ENCODE measurements at regions not wholly inside any gene's neighbourhood (a gene's known extent, or its start where the extent isn't known, plus 50 kb on each side); places are given as distances from the start of the nearest gene placed in this dataset.

DNA sequence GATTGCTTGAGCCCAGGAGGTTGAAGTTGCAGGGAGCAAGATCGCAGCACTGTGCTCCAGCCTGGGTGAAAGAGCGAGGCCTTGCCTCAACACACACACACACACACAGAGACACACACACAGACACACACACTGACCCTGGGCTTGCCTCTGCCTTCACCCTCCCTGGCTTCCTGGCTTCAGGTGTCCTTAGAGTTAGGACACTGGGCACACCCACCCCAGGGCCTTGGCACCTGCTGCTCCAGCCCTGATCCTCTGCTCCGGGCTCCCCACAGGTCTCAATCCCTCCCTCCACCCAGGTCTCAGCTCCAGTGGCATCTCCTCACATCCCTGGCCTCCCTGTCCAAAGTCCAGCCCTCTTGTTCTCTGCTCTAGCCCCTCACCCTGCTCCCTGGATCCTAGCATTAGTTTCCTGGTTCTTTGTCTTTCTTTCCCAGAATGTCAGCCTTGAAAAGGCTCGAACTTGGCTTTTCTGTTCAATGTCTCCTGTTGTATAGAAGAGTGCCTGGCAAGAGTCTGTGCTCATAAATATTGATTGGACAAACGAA lies 212.9 kb downstream of the C9orf50 start:
- Histone ChIP-seq H3K4me1 (replicated peaks) (peaks cover 8% of the 10 kb centered on the region), H3K27me3 (replicated peaks) (no peaks in the 10 kb centered on the region), H3K4me3 (no peak overlapping the region), H3K27ac (no peak overlapping the region), H3K9me3 (replicated peaks) (no peaks in the 10 kb centered on the region), H3K36me3 (no peaks in the 10 kb centered on the region)
- DNase-seq (ENCODE audit: low read depth in 1 of 2, low spot score in 2 of 2): no peak

DNA sequence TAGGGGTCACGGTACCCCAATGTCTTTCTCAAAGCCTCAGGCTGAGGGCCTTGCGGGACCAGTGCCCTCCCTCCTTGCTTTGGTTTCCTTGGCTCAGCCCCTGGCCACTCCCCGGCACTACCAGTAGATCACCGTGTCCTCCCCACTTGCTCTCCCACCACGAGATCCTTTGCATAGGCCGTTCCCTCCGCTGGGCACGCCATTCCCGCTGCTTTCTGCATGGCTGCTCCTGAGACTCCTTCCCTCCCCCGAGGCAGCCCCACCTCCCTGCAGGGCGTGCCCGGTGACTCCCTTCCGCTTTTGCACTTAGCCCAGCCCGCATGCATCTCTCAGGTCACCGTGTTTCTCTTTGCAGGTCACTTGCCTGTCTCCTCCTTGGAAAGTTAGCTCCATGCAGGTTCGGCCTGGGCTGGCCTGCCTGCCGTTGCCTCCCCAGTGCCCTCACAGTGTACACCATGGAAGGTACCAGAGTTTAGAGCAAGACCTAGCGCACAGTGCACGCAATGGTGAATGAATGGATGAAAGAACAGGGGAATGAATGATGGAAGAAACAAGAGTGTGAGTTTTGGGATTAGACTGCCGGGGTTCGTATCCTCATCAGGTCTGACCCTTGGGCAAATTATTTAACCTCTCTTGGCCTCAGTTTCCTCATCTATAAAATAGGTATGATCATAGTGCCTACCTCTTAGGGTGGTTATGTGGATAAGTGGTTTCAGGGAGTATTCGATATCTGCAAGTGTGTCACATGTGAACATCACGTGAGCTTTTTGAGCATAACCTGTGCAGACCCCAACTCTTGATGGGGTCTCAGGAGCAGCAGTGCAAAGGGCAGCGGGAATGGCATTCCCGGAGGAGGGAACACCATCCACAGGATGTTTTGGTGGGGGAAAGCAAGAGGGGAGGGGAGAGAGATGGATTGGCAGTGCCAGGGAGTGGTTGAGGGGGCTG lies 214.3 kb downstream of the C9orf50 start:
- no peaks in the 10 kb centered on the region for H3K4me1 ChIP-seq (replicated peaks)
- H3K9me3 ChIP-seq (replicated peaks): no peaks in the 10 kb centered on the region
- no peaks in the 10 kb centered on the region for H3K36me3 ChIP-seq
- no peak overlapping the region for H3K4me3 ChIP-seq
- no peak overlapping the region for H3K27ac ChIP-seq
- H3K27me3 ChIP-seq (replicated peaks): no peaks in the 10 kb centered on the region
- DNase-seq (ENCODE audit: low read depth in 1 of 2, low spot score in 2 of 2): no peak

DNA sequence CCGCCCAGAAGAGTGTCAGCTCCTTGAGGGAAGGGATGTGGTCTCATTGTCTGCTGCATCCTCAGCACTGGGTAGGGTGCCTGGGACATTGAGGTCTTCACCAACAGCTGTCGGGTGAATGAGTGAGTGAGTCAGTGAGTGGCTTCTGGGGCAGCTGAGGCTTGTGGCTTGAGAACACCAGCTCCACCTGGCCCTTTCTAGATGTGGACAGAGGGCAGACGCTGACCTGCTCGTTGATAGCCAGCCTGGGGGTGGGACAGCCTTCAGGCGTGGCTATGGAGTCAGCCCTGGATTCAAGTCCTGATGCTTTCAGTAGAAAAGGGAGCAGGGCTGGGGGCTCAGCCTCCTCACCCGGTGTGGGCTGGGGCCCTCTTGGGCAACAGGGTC lies 215.1 kb downstream of the C9orf50 start:
- Histone ChIP-seq H3K27me3 (replicated peaks) (no peaks in the 10 kb centered on the region), H3K36me3 (no peaks in the 10 kb centered on the region), H3K9me3 (replicated peaks) (no peaks in the 10 kb centered on the region), H3K4me1 (replicated peaks) (no peaks in the 10 kb centered on the region), H3K27ac (no peak overlapping the region), H3K4me3 (no peak overlapping the region)
- no peak for DNase-seq (ENCODE audit: low read depth in 1 of 2, low spot score in 2 of 2)

DNA sequence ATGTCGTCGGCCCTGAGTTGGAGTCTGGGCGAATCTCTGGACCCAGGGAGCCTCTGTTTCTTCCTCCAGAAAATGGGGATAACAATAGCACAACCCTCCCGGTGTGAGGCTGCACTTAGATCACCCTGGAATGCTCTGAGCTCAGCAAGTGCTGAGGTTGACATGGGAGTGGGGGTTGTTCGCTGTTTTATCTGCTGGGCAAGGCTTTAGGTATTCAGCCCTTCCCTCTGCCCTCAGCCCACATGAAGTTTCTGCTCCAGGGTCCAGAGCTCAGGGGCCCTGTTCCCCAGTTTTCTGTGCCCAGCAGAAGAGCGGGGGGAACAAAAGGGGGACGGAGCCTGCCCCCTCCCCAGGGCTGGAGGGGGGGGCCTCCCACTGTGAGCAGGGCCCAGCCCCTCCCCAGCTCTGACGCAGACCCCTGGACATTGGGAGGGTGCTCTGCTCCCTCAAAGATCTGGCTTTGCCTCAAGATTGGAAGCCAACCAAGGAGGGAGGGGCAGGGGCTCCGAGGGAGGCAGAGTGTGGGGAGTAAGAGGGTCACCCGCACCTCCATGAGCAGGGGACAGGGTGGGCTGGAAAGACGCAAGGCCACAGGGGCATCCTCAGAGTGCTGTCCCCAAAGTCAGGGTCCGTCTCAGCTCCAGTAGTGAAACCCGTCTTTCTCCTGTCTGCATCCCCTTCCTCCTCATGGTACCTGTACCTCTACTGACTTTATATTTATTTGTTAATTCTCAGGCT lies 215.6 kb downstream of the C9orf50 start:
- Histone ChIP-seq H3K36me3 (no peaks in the 10 kb centered on the region), H3K4me3 (no peak overlapping the region), H3K27ac (no peak overlapping the region), H3K27me3 (replicated peaks) (no peaks in the 10 kb centered on the region), H3K4me1 (replicated peaks) (no peaks in the 10 kb centered on the region), H3K9me3 (replicated peaks) (no peaks in the 10 kb centered on the region)
- DNase-seq (ENCODE audit: low read depth in 1 of 2, low spot score in 2 of 2): no peak

DNA sequence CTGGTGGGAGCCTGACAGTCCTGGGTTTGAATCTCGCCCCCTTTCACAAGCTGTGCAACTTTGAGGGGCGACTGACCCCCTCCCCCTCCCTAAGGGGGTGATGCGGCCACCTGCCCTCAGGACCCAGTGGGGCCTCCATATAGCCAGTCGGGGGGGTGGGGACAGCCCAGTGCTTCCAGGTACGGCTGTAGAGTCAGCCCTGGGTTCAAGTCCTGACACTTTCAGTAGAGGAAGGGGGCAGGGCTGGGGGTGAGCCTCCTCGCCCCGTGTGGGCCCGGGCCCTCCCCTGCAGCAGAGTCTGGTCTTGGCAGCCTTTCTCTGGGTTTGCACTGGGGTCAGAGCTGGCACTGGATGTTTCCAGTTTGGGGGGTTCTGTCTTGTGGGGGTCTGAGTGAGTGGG lies 216.3 kb downstream of the C9orf50 start:
- DNase-seq (ENCODE audit: low read depth in 1 of 2, low spot score in 2 of 2): no peak
- H3K27me3 ChIP-seq (replicated peaks): no peaks in the 10 kb centered on the region
- H3K27ac ChIP-seq: no peak overlapping the region
- no peaks in the 10 kb centered on the region for H3K4me1 ChIP-seq (replicated peaks)
- no peak overlapping the region for H3K4me3 ChIP-seq
- no peaks in the 10 kb centered on the region for H3K9me3 ChIP-seq (replicated peaks)
- H3K36me3 ChIP-seq: no peaks in the 10 kb centered on the region

DNA sequence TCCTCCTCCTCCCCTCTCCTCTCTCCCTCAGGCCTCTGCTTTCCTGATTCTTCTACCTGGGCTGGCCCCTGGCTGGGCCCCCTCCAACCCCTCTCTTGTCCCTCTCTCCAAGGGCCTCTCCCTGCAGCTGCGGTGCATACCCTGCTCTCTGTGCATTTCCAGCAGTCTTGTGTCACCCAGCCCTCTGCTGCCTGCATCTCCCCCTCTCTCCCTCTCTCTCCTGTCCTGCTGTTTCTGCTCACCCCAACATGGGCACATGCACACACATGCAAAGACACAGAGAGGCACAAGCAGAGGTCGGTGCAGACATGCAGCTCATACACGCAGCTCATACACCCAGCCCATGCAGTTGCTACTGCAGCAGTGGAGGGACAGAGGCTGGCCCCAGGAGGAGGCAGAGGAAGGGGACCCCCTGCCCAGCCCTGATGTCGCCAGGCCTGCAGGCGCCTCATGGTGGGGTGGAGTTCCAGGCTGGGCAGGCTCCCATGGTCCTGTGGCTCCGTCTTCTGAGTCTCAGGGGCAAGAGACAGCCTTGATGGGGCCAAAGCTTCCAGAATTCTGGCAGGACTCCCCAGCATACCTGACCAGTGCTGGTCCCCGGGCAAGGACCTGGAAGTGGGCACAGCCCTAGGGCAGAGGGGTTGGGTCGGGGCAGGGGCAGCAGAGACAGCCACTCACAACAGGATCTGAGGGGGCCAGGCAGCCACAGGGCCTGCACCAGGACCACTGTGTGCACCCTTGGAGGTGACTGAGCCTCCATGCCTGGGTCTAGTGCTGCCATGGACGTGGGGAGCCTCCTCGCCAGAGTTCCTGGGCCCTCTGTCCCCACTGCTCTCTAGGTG lies 216.9 kb downstream of the C9orf50 start:
- Histone ChIP-seq H3K27ac (no peak overlapping the region), H3K9me3 (replicated peaks) (no peaks in the 10 kb centered on the region), H3K4me3 (no peak overlapping the region), H3K27me3 (replicated peaks) (no peaks in the 10 kb centered on the region), H3K4me1 (replicated peaks) (no peaks in the 10 kb centered on the region), H3K36me3 (no peaks in the 10 kb centered on the region)
- DNase-seq (ENCODE audit: low read depth in 1 of 2, low spot score in 2 of 2): no peak

DNA sequence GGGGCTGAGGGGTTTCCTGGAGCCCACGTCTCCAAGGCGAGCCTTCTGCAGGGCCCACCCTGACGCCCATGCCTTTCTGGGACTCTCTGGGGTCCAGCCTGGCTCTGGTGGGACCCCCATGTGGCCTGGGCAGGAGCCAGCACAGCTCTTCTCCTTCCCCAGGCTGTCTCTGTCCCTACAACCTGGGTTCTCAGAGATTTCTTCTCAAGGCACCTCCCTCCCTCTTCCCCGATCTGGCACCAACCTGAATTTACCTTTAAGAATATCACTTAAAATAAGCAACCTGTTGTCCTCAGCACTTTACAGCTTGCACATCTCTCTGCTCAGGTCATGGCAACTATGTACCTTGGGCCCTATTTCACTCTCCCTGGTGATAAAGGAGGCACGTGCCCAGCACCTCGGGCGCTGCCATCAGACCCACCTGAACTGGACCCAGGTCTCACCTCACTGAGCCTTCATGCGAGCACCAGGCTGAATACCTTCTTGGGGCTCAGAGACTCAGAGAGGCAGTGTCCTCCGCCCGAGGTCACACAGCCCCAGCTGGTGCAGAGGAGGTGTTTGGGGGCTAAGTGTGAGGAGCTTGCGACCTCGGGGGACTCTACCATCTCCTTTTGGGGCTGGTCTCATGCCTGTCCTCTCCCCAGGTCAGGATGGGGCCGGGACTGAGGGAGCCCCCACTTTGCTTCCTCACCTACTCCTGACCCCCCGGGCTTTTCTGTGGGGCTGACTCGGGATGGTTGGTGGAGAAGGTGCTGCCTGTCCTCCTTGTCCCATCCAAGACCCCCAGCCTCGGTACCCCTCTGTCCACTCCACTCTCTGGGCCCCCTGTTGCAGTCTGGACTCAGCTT lies 217.7 kb downstream of the C9orf50 start:
- H3K27ac ChIP-seq: no peak overlapping the region
- H3K36me3 ChIP-seq: no peaks in the 10 kb centered on the region
- H3K27me3 ChIP-seq (replicated peaks): no peaks in the 10 kb centered on the region
- no peaks in the 10 kb centered on the region for H3K4me1 ChIP-seq (replicated peaks)
- H3K4me3 ChIP-seq: no peak overlapping the region
- no peak for DNase-seq (ENCODE audit: low read depth in 1 of 2, low spot score in 2 of 2)
- no peaks in the 10 kb centered on the region for H3K9me3 ChIP-seq (replicated peaks)

DNA sequence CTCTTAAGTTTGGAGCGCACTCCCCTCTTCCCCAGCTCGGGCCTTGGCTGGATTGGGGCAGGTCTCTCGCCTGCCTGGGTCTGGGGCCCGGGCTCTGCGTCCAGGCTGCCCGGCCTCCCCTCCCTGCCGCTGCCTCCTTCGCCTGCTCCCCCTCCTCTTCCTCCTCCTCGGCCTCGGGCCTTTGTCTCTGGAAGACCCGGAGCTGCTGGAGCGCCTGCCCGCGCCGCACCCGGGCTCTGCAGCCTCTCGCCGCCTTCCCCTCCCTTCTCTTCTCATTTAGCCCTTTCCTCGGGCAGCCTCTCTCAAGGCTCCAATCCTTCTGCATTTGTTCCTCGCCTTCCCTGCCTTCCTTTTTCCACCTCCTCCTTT lies 218.5 kb downstream of the C9orf50 start:
- H3K36me3 ChIP-seq: no peaks in the 10 kb centered on the region
- no peaks in the 10 kb centered on the region for H3K4me1 ChIP-seq (replicated peaks)
- H3K27ac ChIP-seq: no peak overlapping the region
- no peak for DNase-seq (ENCODE audit: low read depth in 1 of 2, low spot score in 2 of 2)
- H3K27me3 ChIP-seq (replicated peaks): no peaks in the 10 kb centered on the region
- no peak overlapping the region for H3K4me3 ChIP-seq
- no peaks in the 10 kb centered on the region for H3K9me3 ChIP-seq (replicated peaks)

DNA sequence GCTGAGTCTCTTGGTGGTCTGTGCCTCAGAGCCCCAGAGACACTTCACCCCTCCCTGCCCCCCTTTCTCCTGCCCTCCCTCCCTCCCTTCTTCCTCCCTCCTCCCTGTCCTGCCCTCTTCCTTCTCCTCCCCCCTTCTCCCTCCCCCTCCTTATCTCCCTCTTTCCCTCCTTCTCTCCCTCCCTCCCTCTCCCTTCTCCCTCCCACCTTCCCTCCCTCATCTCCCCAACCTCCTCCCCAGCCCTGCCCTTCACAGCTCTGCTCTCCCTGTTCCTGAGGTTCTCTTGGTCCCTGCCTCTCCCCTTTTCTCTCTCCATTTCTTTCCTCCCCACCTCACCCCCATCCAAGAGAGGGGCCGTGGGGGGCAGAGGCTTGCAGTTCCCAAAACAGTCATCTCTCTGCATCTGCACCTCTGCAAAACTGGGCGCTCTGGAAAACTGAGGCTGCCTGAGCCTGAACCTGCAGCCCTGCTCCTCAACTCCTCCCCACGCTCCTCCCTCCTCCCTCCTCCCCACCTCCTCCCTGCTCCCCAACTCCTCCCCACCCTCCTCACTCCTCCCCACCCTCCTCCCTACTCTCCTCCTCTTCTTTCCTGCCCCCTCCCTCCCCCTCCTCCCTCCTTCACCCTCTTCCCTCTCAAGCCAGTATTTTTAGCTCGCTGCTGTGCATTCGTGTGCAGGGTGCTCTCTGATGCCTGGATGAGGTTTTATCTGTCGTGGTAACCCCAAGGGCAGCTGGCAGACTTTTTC lies 219.1 kb downstream of the C9orf50 start:
- no peaks in the 10 kb centered on the region for H3K4me1 ChIP-seq (replicated peaks)
- no peak overlapping the region for H3K27ac ChIP-seq
- no peak for DNase-seq (ENCODE audit: low read depth in 1 of 2, low spot score in 2 of 2)
- H3K9me3 ChIP-seq (replicated peaks): no peaks in the 10 kb centered on the region
- H3K36me3 ChIP-seq: no peaks in the 10 kb centered on the region
- H3K4me3 ChIP-seq: no peak overlapping the region
- H3K27me3 ChIP-seq (replicated peaks): no peaks in the 10 kb centered on the region

DNA sequence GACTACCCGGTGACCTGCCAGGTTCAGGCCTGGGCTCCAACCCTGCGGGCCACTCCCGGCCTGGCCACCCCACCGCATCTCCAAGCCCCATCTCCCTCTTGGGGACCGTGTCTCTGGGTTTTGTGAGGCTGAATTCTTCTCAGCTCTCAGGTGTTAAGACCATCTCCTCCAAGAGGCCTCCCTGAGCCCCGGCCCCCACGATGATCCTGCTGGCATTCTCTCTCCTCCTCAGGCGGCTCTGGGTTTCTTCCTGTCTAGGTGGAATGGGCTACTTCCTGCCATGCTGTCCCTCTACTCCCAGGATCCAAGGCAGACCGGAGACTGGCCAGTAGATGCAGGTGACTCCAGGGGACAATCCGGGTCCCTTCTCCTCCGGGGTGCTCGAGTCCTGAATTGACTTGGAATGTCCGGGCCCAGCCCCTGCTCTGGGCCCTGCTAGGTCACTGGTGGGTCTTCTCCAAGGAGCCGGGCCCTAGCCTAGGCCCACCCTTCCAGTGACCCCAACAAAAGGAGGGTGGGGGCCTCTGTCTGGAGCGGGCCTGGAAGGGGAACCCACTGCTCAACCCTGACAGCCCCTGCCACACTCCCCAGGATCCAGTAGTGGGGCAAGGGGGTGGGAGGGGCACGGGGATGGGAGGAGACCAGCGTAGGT lies 219.8 kb downstream of the C9orf50 start:
- Histone ChIP-seq H3K27me3 (replicated peaks) (no peaks in the 10 kb centered on the region), H3K4me3 (no peak overlapping the region), H3K9me3 (replicated peaks) (0 out of 2 replicates have a peak, but pooled peaks cover 2% of the 10 kb centered on the region), H3K27ac (no peak overlapping the region), H3K4me1 (replicated peaks) (no peaks in the 10 kb centered on the region), H3K36me3 (no peaks in the 10 kb centered on the region)
- no peak for DNase-seq (ENCODE audit: low read depth in 1 of 2, low spot score in 2 of 2)

DNA sequence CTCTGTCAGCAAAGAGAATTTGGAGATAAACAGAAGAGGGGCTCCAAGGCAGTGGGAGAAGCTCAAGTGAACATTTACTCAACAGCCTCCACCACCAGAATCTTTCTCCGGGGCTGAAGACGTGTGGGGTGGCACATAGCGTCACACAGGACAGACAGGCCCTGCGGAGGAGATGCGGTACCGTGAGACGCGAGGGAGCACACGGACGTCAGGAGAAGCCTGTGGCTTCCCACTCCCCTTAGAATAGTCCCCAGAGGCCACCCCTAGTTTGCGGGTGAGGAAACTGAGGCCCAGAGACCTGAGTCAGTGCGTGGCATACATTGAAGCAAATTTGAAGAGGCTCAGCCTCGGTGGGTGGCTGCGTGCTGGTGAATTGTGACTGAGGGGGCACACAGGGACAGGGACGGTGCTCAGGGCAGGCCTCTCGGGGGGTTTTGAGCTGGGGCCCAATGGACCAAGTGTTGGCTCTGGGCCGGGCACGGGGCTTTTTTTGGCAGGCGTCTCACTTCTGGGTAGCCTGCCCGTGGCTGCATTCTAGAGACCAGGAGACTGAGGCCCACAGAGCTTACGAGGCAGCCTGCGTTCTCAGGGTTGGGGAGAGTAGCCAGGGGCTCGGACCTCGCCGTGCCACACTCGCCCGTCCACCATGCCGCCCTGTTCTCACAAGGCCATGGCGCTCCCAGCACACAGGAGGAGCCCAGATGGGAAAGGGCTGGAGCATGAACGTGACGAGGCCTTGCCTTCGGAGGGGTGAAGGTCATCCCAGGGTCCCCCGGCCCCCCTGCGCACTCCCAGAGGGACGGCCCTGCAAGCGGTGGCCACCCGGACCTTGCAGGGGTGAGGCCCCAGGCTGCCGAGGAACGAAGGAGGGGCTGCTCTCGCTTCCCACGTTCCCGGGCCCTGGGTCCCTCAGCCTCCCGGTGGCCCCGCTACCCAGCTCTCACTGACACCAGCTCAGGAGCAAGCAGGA lies 220.6 kb downstream of the C9orf50 start:
- no peak overlapping the region for H3K27ac ChIP-seq
- H3K9me3 ChIP-seq (replicated peaks): 0 out of 2 replicates have a peak, but pooled peaks cover 2% of the 10 kb centered on the region
- H3K36me3 ChIP-seq: no peaks in the 10 kb centered on the region
- H3K4me3 ChIP-seq: no peak overlapping the region
- no peak for DNase-seq (ENCODE audit: low read depth in 1 of 2, low spot score in 2 of 2)
- H3K4me1 ChIP-seq (replicated peaks): no peaks in the 10 kb centered on the region
- H3K27me3 ChIP-seq (replicated peaks): no peaks in the 10 kb centered on the region
